ENCODE measurements at regions not wholly inside any gene's neighbourhood (a gene's known extent, or its start where the extent isn't known, plus 50 kb on each side); places are given as distances from the start of the nearest gene placed in this dataset.

DNA sequence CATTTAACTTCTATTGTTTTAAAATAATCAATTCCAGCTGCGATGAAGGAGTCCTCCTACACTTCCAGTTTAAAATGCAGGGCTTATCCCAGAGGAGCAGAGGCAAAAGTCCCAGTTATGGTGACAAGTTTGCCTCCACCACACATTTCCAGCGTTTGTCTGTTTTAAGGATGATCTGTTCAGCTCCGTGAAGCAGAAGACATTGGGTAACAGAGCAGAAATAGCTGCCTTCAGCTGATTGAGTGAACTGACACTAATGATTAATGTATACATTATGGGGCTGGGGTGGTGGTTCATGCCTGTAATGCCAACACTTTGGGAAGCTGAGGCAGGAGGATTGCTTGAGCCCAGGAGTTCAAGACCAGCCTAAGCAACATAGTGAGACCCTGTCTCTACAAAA, 127.6 kb downstream of the HSD17B3 start:
- intact Hi-C loops (cut with DNase I), result no loop called here
- no peak for ATAC-seq

DNA sequence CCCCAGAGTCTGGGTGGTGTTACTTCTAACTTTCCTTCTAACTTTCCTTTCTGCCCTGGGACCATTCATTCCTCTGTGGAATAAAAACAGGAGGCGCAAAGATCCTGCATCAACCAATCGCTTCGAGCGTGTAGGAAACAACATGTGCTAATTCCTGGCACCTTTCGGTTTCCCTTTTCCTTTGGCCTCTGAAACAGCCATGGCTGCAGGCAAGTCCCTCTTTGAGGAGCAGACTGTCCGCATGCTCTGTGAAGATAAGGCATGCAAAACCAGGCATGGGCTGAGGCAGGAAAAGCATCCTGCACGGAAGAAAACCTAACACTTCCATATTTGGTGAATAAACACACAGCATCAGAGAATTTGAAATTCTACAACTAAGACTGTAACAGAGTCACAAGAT, 128.3 kb downstream of the HSD17B3 start:
- intact Hi-C loops (cut with DNase I), result no loop called here
- ATAC-seq, result no peak
- H3K4me1 ChIP-seq, result no peaks in the 10 kb centered on the region

More for the DNA sequence above, 127.6 kb downstream of the HSD17B3 start:
- no peak overlapping the region for H3K27ac ChIP-seq
- no peaks in the 10 kb centered on the region for H3K27me3 ChIP-seq (ENCODE audit: low read depth)
- no peaks in the 10 kb centered on the region for H3K4me1 ChIP-seq
- no peaks in the 10 kb centered on the region for H3K36me3 ChIP-seq
- TF ChIP-seq, protein P1, sequence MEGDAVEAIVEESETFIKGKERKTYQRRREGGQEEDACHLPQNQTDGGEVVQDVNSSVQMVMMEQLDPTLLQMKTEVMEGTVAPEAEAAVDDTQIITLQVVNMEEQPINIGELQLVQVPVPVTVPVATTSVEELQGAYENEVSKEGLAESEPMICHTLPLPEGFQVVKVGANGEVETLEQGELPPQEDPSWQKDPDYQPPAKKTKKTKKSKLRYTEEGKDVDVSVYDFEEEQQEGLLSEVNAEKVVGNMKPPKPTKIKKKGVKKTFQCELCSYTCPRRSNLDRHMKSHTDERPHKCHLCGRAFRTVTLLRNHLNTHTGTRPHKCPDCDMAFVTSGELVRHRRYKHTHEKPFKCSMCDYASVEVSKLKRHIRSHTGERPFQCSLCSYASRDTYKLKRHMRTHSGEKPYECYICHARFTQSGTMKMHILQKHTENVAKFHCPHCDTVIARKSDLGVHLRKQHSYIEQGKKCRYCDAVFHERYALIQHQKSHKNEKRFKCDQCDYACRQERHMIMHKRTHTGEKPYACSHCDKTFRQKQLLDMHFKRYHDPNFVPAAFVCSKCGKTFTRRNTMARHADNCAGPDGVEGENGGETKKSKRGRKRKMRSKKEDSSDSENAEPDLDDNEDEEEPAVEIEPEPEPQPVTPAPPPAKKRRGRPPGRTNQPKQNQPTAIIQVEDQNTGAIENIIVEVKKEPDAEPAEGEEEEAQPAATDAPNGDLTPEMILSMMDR (IDR thresholded peaks at IDR 0.05), result no peak
- no peaks in the 10 kb centered on the region for H3K9me3 ChIP-seq
- no peak overlapping the region for H3K4me3 ChIP-seq
- DNase-seq, result no peak

DNA sequence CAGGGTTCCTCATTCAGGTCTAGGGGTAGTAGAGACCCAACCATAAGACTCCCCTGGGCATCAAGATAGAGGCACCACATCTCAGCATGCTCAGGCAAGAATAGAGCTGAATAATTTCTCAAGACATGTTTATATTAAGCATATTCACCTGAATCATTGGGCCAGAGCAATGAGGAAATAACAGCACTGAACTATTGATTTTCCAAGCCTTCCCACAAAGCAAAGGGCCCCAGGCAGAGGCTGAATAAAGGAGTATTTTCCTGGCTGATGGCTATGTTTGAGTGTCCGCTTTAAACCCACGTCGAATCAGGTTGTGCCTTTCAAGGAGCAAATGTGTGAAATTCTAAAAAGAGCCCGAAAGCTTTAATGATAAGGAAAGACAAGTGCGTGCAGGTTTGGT, 129.2 kb downstream of the HSD17B3 start:
- intact Hi-C loops (cut with DNase I), result no loop called here
- no peak for ATAC-seq
- Histone ChIP-seq H3K9me3 (no peaks in the 10 kb centered on the region), H3K4me1 (no peaks in the 10 kb centered on the region), H3K27ac (no peak overlapping the region), H3K4me3 (no peak overlapping the region), H3K27me3 (ENCODE audit: low read depth) (no peaks in the 10 kb centered on the region), H3K36me3 (no peaks in the 10 kb centered on the region)
- TF ChIP-seq, protein P1 (IDR thresholded peaks at IDR 0.05), result no peak
- DNase-seq, result no peak

More for the DNA sequence above, 128.3 kb downstream of the HSD17B3 start:
- H3K36me3 ChIP-seq, result no peaks in the 10 kb centered on the region
- no peaks in the 10 kb centered on the region for H3K9me3 ChIP-seq
- H3K4me3 ChIP-seq, result no peak overlapping the region
- no peak overlapping the region for H3K27ac ChIP-seq
- no peak for DNase-seq
- H3K27me3 ChIP-seq (ENCODE audit: low read depth), result no peaks in the 10 kb centered on the region
- TF ChIP-seq, protein P1 (IDR thresholded peaks at IDR 0.05), result no peak

DNA sequence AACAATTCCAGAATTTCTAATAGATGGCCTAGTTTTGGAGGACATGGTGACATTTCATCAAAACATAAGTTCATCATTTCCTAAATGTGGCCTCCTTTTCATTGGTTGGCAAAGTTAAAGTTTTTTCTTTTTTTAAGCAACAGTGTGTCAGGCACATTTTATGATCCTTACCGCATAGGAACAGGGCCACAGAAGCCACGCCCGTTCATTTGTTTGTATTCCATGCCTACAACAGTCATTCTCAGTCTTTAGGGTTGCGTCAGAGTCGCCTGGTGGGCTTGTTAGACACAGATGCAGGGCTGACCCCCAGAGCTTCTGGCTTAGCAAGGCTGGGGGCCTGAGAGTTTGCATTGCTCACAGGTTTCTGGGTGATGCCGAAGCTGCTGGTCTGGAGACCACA, 130.2 kb downstream of the HSD17B3 start:
- Histone ChIP-seq H3K4me1 (no peaks in the 10 kb centered on the region), H3K27ac (no peak overlapping the region), H3K4me3 (no peak overlapping the region), H3K36me3 (no peaks in the 10 kb centered on the region), H3K27me3 (ENCODE audit: low read depth) (no peaks in the 10 kb centered on the region), H3K9me3 (no peaks in the 10 kb centered on the region)
- ATAC-seq (no peak), DNase-seq (no peak)
- intact Hi-C loops (cut with DNase I), result no loop called here
- TF ChIP-seq, protein P1 (IDR thresholded peaks at IDR 0.05), result no peak

DNA sequence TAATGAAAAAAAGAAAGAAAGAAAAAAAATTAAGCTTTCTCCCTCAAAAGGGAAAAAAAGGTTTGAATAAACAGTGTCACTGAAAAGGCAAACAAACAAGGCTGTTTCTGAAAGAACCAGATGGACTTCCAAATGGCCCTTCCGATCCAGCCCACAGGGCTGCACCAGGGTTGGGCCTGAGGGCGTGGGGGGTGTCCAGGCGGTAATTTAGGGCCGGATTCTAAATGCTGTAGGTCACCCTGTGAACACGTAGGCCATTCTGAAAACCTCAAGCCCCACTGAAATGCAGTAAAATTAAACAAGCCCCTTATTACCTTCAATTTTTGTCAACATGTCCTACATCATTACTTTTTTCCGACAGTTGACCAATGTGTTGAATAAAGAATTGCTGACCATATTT, 132.1 kb downstream of the HSD17B3 start:
- no peaks in the 10 kb centered on the region for H3K4me1 ChIP-seq
- no peaks in the 10 kb centered on the region for H3K9me3 ChIP-seq
- TF ChIP-seq, protein P1 (IDR thresholded peaks at IDR 0.05), result no peak
- DNase-seq (no peak), ATAC-seq (no peak)
- peak overlapping the region; percentile 20 for H3K27ac ChIP-seq
- no peaks in the 10 kb centered on the region for H3K27me3 ChIP-seq (ENCODE audit: low read depth)
- H3K4me3 ChIP-seq, result no peak overlapping the region
- no peaks in the 10 kb centered on the region for H3K36me3 ChIP-seq
- intact Hi-C loops (cut with DNase I), result no loop called here

DNA sequence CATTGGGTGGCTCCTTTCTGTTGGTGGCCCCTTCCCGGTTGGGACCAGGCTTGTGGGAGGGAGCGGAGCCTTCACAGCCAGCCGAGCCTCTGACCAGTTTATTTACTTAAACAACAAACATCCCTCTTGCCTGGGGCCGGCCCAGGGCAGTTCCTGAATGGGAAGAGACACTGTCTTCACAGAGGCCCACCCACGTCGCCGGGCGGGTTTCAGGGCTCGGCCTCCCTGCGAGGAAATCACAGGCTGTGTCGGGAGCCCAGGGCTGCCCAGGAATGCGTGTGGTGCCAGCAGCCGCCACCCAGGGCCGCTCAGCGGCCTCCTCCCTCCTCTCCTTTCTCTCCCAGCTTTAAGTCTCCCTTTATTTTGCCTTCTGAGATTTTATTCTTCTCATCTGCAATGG, 132.5 kb downstream of the HSD17B3 start:
- Histone ChIP-seq H3K9me3 (no peaks in the 10 kb centered on the region), H3K27ac (peak overlapping the region; percentile 20), H3K4me3 (no peak overlapping the region), H3K27me3 (ENCODE audit: low read depth) (no peaks in the 10 kb centered on the region), H3K36me3 (no peaks in the 10 kb centered on the region), H3K4me1 (no peaks in the 10 kb centered on the region)
- intact Hi-C loops (cut with DNase I), result no loop called here
- TF ChIP-seq, protein P1 (IDR thresholded peaks at IDR 0.05), result no peak
- no peak for DNase-seq
- peak in 1 of 2 donors; percentile 65 for ATAC-seq
